ENCODE measurements at regions not wholly inside any gene's neighbourhood (a gene's known extent, or its start where the extent isn't known, plus 50 kb on each side); places are given as distances from the start of the nearest gene placed in this dataset.
A peak's percentile ranks its signal among the peaks of the same experiment; 100 is the strongest.

DNA sequence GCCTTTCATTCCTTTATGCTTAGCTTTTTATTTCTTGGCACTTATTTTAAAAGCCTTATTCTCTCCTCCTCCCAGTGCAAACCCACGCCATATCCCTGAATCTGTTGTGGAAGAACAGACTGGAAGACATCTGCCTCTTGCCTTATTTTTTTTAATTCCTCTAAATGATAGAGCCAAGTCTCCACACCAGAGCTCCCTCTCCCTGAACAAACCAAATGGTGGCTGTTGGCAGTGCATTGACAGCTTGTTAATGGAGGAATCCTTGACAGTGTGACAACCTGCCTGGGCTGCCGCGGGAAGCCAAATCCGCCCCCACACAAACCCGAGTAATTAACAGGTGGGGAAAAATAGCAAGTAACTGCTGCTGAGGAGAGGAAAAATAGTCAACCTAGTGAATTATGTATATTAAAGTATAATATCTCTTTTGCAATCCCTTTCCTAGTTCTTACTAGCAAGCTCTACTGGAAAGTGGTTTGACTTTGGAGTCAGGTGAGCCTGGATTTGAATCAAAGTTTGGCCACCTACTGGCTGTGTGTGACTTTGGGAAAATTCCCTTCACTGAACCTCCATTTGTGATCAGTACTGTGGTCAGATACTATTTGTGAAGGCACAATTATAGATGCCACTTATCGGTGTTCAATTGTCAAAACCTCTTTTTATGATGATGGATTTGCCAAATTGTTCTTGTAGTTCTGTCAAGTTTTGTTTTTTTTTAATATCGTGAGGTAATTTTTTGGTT lies 589.6 kb downstream of the PDCD6IP start:
- Mint-ChIP-seq H3K27me3 (ENCODE audit: low read depth) (no peaks in the 10 kb centered on the region), H3K9me3 (peaks cover 4% of the 10 kb centered on the region; the same call in 1 of the 2 replicates), H3K4me1 (peaks cover 10% of the 10 kb centered on the region), H3K27ac (no peak overlapping the region), H3K36me3 (no peaks in the 10 kb centered on the region), H3K4me3 (no peak overlapping the region)
- ChIA-PET POLR2A (no interaction called here), CTCF (interaction anchor here (0.5 to 3.3 kb wide), 8 partner anchors 18 to 456 kb away, joined by 3 to 28 read pairs (median 4); no protein-coding TSS in a partner anchor)
- DNase-seq (ENCODE audit: low spot score) (peak; percentile 16), ATAC-seq (peak; percentile 83)
- TF ChIP-seq, protein P1, sequence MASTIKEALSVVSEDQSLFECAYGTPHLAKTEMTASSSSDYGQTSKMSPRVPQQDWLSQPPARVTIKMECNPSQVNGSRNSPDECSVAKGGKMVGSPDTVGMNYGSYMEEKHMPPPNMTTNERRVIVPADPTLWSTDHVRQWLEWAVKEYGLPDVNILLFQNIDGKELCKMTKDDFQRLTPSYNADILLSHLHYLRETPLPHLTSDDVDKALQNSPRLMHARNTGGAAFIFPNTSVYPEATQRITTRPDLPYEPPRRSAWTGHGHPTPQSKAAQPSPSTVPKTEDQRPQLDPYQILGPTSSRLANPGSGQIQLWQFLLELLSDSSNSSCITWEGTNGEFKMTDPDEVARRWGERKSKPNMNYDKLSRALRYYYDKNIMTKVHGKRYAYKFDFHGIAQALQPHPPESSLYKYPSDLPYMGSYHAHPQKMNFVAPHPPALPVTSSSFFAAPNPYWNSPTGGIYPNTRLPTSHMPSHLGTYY (CRISPR knock-in tag; IDR thresholded peaks at IDR 0.05), result no peak
- TF ChIP-seq, protein P2, sequence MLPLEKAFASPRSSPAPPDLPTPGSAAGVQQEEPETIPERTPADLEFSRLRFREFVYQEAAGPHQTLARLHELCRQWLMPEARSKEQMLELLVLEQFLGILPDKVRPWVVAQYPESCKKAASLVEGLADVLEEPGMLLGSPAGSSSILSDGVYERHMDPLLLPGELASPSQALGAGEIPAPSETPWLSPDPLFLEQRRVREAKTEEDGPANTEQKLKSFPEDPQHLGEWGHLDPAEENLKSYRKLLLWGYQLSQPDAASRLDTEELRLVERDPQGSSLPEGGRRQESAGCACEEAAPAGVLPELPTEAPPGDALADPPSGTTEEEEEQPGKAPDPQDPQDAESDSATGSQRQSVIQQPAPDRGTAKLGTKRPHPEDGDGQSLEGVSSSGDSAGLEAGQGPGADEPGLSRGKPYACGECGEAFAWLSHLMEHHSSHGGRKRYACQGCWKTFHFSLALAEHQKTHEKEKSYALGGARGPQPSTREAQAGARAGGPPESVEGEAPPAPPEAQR (CRISPR knock-in tag; IDR thresholded peaks at IDR 0.05), result no peak
- no peak for TF ChIP-seq ZNF396 (CRISPR knock-in tag; IDR thresholded peaks at IDR 0.05; ENCODE audit: borderline replicate concordance)

DNA sequence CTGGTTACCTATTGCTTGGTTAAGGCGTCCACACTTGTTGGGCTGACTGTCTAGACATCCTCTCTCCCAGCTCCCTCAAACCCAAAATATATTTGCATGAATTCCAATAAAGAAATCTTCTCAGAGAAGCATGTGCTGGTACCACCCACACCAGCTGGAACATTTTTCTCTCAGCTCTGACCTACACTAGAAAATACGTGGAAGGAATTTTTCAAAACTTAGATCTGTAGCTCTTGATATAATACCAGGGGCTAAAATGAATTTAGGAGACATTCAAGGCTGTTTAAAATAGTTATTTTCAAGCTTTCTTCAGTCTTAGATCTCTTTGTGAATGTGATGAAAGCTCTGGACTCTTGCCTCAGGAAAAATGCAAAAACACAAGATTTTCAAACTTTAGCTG lies 590.4 kb downstream of the PDCD6IP start:
- TF ChIP-seq, protein P3, sequence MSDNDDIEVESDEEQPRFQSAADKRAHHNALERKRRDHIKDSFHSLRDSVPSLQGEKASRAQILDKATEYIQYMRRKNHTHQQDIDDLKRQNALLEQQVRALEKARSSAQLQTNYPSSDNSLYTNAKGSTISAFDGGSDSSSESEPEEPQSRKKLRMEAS (CRISPR knock-in tag; IDR thresholded peaks at IDR 0.05), result no peak
- TF ChIP-seq SMAD3 (CRISPR knock-in tag; IDR thresholded peaks at IDR 0.05; ENCODE audit: borderline replicate concordance), result no peak
- TF ChIP-seq ZNF263 (CRISPR knock-in tag; IDR thresholded peaks at IDR 0.05; ENCODE audit: low read depth), result no peak
- TF ChIP-seq, protein P4, sequence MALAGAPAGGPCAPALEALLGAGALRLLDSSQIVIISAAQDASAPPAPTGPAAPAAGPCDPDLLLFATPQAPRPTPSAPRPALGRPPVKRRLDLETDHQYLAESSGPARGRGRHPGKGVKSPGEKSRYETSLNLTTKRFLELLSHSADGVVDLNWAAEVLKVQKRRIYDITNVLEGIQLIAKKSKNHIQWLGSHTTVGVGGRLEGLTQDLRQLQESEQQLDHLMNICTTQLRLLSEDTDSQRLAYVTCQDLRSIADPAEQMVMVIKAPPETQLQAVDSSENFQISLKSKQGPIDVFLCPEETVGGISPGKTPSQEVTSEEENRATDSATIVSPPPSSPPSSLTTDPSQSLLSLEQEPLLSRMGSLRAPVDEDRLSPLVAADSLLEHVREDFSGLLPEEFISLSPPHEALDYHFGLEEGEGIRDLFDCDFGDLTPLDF (CRISPR knock-in tag; IDR thresholded peaks at IDR 0.05), result no peak
- ATAC-seq (no peak), DNase-seq (ENCODE audit: low spot score) (no peak)
- ChIA-PET CTCF (interaction anchor here (1.0 to 3.3 kb wide), 2 partner anchors 17 to 129 kb away, joined by 3 to 28 read pairs; no protein-coding TSS in a partner anchor), POLR2A (no interaction called here)
- no peaks in the 10 kb centered on the region for H3K27me3 Mint-ChIP-seq (ENCODE audit: low read depth)
- no peak overlapping the region for H3K27ac Mint-ChIP-seq
- H3K4me3 Mint-ChIP-seq, result no peak overlapping the region
- H3K36me3 Mint-ChIP-seq, result no peaks in the 10 kb centered on the region
- peaks cover 8% of the 10 kb centered on the region; the same call in 1 of the 2 replicates for H3K9me3 Mint-ChIP-seq
- peaks cover 10% of the 10 kb centered on the region for H3K4me1 Mint-ChIP-seq

DNA sequence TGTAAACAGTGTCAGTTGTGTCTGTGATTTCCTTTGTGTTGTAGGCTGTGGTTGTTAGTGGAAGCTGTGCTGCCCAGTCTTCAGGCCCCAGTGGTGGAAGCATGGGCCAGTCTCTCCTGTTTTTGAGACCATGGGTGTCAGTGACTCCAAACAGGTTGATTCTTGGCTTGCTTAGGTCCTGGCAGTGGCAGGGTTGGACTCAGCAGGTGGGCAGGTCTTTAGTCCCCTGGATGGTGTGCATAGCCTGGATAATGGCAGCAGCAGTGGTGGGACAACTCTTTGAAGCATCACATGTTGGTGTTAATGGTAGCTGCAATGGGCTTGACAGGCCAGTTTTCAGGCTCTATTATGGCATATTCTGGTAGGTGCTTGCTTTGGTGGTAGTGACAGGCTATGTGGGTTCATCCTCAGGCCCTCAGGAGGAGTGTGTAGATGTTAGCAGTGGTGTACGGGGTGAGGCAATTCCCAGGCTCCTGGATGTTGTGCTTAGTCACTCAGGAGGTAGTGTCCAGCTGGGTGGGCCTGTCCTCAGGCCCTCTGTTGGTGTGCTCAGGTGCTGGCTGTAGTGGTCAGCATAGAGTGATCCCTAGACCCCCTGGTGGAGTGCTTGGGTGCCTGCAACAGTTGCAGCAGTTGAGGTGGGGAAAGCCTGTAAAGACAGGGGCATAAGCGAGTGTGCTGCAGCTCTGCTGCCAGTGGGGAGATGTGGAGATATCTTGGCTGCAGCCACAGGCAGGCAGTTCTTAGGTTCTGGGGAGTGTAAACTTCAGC lies 596.7 kb downstream of the PDCD6IP start:
- peak; percentile 81 for ATAC-seq
- no peaks in the 10 kb centered on the region for H3K4me1 Mint-ChIP-seq
- POLR2A ChIA-PET, result no interaction called here
- DNase-seq (ENCODE audit: low spot score), result peak; percentile 29
- TF ChIP-seq ZBTB21 (CRISPR knock-in tag; IDR thresholded peaks at IDR 0.05; ENCODE audit: borderline replicate concordance) (no peak), ZNF671 (CRISPR knock-in tag; IDR thresholded peaks at IDR 0.05) (no peak), ZNF121 (CRISPR knock-in tag; IDR thresholded peaks at IDR 0.05) (peak; percentile 72), ZNF396 (CRISPR knock-in tag; IDR thresholded peaks at IDR 0.05; ENCODE audit: borderline replicate concordance) (no peak)
- peaks cover 8% of the 10 kb centered on the region; the same call in 1 of the 2 replicates for H3K9me3 Mint-ChIP-seq
- H3K27ac Mint-ChIP-seq, result no peak overlapping the region
- no peak overlapping the region for H3K4me3 Mint-ChIP-seq
- H3K36me3 Mint-ChIP-seq, result no peaks in the 10 kb centered on the region
- CTCF ChIA-PET, result no interaction called here
- no peaks in the 10 kb centered on the region for H3K27me3 Mint-ChIP-seq (ENCODE audit: low read depth)

DNA sequence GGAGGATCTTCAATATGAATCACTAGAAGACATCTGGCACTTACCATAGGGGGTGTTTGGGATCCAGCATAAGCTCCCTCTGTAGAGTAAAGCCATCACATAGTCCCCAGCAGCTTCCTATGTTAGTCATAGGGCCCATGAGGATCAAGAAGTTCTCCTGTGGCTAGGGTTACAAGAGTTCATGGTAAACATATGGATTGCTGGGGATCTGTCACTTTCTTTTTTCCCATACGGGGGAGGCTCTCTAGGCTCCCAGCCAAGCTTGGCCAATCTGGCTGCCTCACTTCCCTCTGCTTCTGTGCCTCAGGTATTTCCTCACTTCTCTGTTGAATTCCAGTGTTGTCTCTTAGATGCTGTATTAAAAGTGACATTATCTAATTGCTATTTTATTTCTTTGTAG lies 597.9 kb downstream of the PDCD6IP start:
- Mint-ChIP-seq H3K27me3 (ENCODE audit: low read depth) (no peaks in the 10 kb centered on the region), H3K4me3 (no peak overlapping the region), H3K27ac (no peak overlapping the region), H3K36me3 (no peaks in the 10 kb centered on the region), H3K9me3 (peaks cover 18% of the 10 kb centered on the region), H3K4me1 (no peaks in the 10 kb centered on the region)
- CTCF ChIA-PET, result no interaction called here
- no peak for ATAC-seq
- POLR2A ChIA-PET, result no interaction called here
- TF ChIP-seq GRHL2 (CRISPR knock-in tag; IDR thresholded peaks at IDR 0.05; ENCODE audit: insufficient replicate concordance, severe bottlenecking) (no peak), ZNF416 (CRISPR knock-in tag; IDR thresholded peaks at IDR 0.05) (no peak), ETV6 (CRISPR knock-in tag; IDR thresholded peaks at IDR 0.05) (no peak), GABPB1 (CRISPR knock-in tag; IDR thresholded peaks at IDR 0.05) (no peak), ZNF396 (CRISPR knock-in tag; IDR thresholded peaks at IDR 0.05; ENCODE audit: borderline replicate concordance) (no peak), JAZF1 (CRISPR knock-in tag; IDR thresholded peaks at IDR 0.05) (no peak)
- TF ChIP-seq, protein P1 (CRISPR knock-in tag; IDR thresholded peaks at IDR 0.05), result no peak
- DNase-seq (ENCODE audit: low spot score), result no peak

All from WTC11 (cell line).